Fibroblast of lung (primary cell): ENCODE measurements at regions not wholly inside any gene's neighbourhood (a gene's known extent, or its start where the extent isn't known, plus 50 kb on each side); places are given as distances from the start of the nearest gene placed in this dataset.
"Not testable (repeated sequence)": the region's sequence is repeated elsewhere in the genome, so short reads cannot be mapped to it uniquely, and the experiment has no call there.

Source experiments
- EZH2 ChIP-seq: IDR thresholded peaks from 2 replicates; pipeline ENCODE4 v1.5.1; 2012; ENCODE audit warnings: low read length, control low read depth, mild to moderate bottlenecking; ENCODE audit errors: missing control alignments
- TF ChIP-seq, protein P1 (sequence below), 2 donors: IDR thresholded peaks in 1 of 2; conservative IDR thresholded peaks in 1 of 2; 1 replicate in 1 of 2; 2 replicates in 1 of 2; pipeline ENCODE4 v1.5.1; 2011 to 2012; ENCODE audit warnings: low read length in 2 of 2, control low read depth in 1 of 2, inconsistent platforms in 1 of 2, low read depth in 1 of 2, mild to moderate bottlenecking in 1 of 2

DNA sequence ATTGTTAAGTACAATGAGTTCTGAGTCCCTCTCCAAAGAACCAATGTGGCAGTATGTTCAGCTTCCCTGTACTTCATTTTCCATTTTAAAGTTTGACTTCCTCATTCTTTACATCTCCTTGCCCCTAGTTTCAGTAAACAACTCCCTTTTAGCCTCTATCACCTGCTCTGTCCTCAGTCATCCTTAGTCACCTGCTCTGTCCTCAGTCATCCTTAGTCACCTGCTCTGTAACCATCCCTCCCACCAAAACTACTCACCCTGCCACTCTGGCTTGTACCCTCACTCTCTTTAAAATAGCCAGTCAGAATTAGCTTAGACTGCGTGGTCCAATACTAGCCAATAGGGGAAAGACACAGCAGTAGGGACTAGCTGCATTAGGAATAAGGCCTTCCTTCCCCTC lies 259.9 kb upstream of the TBL1XR1 start:
- TF ChIP-seq, protein P1, sequence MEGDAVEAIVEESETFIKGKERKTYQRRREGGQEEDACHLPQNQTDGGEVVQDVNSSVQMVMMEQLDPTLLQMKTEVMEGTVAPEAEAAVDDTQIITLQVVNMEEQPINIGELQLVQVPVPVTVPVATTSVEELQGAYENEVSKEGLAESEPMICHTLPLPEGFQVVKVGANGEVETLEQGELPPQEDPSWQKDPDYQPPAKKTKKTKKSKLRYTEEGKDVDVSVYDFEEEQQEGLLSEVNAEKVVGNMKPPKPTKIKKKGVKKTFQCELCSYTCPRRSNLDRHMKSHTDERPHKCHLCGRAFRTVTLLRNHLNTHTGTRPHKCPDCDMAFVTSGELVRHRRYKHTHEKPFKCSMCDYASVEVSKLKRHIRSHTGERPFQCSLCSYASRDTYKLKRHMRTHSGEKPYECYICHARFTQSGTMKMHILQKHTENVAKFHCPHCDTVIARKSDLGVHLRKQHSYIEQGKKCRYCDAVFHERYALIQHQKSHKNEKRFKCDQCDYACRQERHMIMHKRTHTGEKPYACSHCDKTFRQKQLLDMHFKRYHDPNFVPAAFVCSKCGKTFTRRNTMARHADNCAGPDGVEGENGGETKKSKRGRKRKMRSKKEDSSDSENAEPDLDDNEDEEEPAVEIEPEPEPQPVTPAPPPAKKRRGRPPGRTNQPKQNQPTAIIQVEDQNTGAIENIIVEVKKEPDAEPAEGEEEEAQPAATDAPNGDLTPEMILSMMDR (conservative IDR thresholded peaks at IDR 0.05 in 1 of 2, IDR thresholded peaks at IDR 0.05 in 1 of 2; ENCODE audit: low read depth in 1 of 2, low read length in 2 of 2): not testable (repeated sequence)
- not testable (repeated sequence) for TF ChIP-seq EZH2
